IPS DF 4.7 (cell line): ENCODE measurements at regions not wholly inside any gene's neighbourhood (a gene's known extent, or its start where the extent isn't known, plus 50 kb on each side); places are given as distances from the start of the nearest gene placed in this dataset.
"Not testable (repeated sequence)": the region's sequence is repeated elsewhere in the genome, so short reads cannot be mapped to it uniquely, and the experiment has no call there.

ENCODE experiments used
- DNase-seq: peaks from one replicate; pipeline ENCODE4 v3.0.0-alpha.2; 2013; ENCODE audit warnings: low spot score; ENCODE audit errors: extremely low read depth

- DNase-seq: no peak
Measured at GRCh38 chr6:20340068-20340848, 61.4 kb upstream of the E2F3 start.

DNA sequence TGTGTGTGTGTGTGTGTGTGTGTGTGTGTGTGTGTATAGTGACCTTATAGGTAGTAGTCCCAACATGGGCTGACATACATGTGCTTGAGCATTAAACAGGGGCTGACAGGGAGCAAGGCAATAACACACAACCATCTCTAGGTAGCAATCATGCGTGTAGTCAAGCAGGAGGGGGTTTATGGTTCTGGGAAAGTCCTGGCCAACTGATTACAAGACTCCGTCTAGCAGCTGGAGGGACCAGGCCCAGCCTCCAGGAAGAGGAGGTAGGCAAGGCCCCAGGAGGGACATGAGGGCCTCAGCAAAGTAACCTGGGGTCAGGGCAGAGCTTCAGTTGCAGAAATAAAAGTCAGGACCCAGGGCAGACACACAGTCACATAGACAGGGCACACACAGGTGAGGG is 60.6 kb upstream of the E2F3 start:
- DNase-seq: no peak

DNA sequence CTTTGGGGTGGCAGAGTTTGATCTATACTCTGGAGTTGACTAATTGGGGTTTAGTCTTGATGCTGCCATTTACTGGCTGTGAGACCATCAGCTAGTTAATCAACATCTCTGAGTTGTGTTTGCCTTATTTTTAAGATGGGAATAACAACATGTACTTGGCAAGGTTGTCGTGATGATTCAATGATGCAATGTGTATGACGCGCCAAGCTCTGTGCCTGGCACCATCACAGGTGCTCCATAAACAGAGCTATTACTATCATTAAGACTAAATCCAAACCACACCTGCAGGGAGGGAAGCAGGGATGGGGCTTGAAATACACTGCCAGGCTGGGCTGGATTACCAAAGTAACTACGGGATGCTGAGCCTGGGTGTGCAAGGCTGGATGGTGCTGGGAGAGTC is 60.1 kb upstream of the E2F3 start:
- no peak for DNase-seq

DNA sequence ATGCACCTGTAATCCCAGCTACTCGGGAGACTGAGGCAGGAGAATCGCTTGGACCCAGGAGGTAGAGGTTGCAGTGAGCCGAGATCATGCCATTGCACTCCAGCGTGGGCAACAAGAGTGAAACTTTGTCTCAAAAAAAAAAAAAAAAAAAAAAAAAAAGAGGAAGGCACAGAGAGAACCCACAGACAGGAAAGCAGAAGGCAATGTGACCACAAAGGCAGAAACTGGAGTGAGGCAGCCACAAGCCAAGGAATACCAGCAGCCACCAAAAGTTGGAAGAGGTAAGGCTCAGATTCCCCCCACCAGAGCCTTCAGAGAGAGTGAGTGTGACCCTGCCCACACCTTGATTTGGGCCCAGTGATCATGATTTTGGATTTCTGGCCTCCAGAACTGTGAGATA is 54.7 kb upstream of the E2F3 start:
- DNase-seq: not testable (repeated sequence)

DNA sequence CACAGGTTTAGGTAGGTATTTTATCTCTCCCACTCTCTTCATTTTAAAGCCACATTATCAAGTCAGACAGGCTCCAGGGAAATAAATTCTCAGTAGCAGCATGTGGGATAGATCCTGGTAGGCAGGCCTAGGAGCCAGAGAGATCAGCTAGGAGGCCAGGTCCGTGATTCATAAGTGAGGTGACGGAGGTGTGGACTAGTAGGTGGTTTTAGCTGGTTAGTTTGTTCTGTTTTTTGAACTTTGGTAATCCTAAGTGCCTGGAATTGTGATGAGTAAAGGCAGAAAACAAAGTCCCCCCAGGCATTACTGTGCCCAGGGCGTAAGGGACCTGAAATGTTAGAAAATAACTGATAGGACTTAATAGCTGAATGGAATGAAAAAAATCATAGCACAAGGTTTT is 53.6 kb upstream of the E2F3 start:
- DNase-seq: no peak

GRCh38 chr6:20349225-20349624 is 52.5 kb upstream of the E2F3 start:
- no peak for DNase-seq

DNA sequence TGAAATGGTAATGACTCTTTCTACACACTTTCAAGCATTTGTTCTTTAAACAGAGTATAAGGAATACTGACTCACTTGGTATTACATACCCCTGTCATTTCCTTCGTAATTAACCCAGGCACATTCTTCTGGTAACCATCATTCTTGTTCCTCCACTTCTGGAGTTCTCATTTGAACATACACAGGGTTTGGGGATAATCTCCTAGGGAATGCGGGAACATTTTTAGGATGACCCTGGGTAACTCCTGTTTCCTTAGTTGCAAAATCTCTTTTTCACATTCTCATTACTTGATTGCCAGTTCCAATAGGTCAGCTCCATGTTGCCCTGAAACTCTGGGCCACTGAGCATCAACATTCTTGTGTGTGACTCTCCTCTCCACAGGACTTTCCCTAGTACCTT is 51.5 kb upstream of the E2F3 start:
- no peak for DNase-seq

- DNase-seq: no peak
Measured at GRCh38 chr6:20351534-20351933, 50.1 kb upstream of the E2F3 start.
